NCI-H748 (cell line): ENCODE measurements at regions not wholly inside any gene's neighbourhood (a gene's known extent, or its start where the extent isn't known, plus 50 kb on each side); places are given as distances from the start of the nearest gene placed in this dataset.

Source experiments
- DNase-seq: peaks from one replicate; lab custom pipeline; 2025; ENCODE audit not compliant: unreplicated experiment; lab: John Stamatoyannopoulos, UW

DNA sequence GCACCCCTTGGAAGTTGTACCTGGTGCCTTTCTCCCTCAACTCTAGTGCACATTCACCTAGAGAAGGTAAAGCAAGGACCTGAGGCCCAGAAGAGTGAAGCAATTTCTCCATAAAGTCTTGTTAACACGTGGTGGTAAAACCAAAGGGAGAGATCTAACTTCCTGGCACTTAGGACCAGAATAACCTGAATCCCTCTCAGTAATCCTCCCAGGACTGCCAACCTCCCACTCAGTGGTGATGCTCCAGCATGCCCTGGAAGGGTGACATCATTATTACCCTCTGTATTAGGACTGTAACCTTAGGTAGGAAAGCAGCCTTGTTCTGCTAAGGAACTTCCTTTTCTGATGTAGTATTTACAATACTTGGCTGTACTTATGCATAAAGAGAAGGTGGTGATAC is 330.6 kb upstream of the MARCKS start:
- no peak for DNase-seq

DNA sequence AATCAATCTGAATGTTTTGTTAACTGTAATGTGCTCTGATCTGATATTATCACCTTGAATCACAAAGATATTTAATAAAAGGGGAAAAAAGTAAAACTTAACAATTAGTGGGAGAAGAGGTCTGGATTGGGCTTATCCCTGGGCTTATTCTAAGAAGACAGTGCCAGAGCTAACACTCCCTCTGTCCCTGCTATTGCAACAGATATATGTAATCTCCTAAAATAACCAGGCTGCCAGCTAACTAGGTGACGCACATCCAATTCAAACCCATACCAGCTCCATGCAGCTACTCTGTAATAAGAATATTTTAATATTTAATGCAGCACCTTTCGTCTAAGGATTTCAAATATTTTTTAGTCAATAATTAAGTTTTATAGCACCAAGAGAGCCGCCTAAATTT is 330.1 kb upstream of the MARCKS start:
- no peak for DNase-seq

DNA sequence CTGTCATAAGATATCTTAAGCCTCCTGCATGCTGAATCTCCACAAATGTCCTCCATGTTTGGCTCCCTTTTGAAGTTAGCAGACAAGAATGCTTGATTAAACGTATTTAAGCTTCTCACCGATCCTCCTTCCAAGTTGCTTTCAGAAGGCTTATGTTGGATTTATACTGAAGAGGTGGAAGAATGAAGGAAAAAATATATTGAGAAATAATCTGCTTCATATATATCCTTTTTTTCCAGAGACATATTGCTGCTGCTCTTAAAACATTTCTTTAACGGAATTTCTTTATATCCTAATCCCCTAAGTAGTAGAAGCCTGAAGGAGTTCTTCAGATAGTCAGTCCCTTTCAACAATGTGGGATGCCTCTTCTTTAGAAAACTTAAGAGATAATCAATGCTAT is 329.0 kb upstream of the MARCKS start:
- DNase-seq: no peak

DNA sequence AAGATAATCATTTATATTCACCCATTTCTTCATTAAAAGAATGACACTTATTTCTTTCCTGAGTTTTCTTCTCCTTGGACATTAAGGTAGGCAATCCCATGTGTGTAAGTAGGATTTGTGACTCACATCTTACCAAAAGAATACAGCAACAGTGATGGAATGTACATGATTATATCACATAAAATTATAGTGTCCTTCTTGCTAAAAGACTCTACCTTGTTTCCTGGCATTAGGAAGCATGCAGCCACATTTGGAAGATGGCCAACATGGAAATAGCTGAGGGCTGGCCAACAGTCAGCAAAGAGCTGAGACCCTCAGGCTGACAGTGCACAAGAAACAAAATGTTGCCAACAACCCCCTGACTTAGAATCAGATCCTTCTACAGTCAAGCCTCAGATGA is 327.9 kb upstream of the MARCKS start:
- no peak for DNase-seq

DNA sequence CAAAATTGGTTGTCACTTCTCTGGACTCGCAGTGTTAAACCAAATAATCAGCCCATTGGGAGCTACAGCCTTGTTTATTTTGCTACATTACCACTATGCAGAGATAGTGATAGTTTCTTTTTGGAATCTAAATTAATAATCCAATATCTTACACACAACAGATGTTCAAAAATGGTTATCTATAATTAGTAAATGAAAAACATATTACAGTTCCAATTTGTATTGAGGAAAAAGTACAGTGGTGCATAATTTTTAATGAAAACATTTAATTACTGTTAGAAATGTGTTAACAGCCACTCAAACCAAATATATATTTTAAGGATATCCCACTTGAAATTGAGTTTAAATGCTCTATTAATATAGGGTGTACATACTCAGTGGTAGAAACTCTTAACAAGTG is 327.3 kb upstream of the MARCKS start:
- DNase-seq: no peak

DNA sequence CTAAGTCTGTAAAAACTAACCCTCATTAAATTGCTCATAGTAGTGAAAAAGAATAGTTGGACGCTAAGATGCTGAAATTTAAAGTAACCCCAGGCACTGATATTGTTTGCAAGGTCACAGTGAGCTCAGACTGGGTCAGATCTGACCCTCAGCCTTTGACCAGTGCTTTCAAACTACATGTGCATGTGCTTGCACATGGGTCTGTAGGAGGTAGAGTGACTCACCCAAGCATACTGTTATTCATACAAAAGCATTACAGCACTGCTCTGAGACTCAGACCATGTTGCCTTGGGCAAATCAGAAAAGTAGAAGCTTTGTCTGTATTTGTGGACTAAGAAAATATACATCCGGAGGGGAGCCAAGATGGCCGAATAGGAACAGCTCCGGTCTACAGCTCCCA is 326.4 kb upstream of the MARCKS start:
- no peak for DNase-seq

DNA sequence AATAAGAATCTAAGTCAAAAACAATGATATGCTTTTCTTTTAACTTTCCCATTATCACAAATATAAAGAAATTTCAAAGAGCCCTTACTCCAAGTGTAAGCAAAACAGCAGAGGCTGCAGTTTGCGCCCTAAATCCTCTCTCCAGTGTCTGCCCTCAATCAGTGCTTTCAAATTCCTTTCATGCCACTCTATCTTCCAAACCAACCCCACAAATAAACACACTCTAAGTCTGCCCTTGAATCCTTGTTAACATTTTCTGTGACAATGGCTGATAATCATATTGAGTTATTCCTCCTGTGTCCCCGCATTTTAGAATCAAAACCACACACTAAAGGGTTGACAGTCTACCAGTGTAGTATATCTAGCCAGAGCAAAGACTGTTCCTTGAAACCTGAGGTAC is 317.9 kb upstream of the MARCKS start:
- no peak for DNase-seq

DNA sequence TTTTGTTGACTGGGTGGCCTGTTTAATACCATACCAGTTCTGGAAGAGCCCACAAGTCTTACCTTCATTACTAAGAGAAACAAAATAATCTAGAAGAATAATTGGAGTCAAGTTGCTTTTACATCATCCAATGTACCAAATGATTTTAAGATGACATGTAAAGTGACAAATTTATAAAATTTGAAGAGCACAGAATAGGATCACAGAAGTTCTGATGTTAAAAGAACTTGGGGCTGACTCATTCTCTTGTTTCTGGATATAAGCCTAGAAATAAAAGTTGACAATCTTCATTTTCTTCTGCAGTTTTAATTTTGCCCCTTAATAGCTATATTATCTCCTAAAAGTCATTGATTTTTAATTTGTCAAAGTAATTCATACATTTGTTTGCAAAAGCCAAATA is 317.5 kb upstream of the MARCKS start:
- no peak for DNase-seq

DNA sequence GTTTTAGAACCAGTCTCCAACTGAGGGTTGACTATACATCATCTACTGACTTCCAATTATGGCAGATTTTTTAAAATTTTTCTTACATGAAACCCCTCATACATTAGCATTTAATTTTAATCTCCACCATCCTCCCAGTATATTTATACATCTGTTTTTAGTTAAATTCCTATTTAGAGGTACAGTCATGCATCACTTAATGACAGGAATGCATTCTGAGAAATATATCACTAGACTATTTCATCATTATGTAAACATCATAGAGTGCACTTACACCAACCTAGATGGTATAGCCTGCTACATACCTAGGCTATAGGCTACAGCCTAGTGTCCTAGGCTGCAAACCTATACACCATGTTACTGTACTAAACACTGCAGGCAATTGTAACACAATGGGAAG is 316.7 kb upstream of the MARCKS start:
- DNase-seq: no peak

DNA sequence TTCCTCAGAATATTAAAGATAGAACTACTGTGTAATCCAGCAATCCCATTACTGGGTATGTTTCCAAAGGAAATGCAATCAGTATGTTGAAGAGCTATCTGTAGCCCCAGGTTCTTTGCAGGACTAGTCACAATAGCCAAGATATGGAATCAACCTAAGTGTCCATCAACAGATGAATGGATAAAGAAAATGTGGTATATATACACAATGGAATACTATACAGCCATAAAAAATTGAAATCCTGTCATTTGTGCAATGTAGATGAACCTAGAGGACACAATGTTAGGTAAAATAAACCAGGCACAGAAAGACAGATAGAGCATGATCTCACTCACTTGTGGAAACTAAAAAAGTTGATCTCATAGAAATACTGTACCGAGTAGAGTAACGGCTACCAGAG is 306.0 kb upstream of the MARCKS start:
- no peak for DNase-seq

DNA sequence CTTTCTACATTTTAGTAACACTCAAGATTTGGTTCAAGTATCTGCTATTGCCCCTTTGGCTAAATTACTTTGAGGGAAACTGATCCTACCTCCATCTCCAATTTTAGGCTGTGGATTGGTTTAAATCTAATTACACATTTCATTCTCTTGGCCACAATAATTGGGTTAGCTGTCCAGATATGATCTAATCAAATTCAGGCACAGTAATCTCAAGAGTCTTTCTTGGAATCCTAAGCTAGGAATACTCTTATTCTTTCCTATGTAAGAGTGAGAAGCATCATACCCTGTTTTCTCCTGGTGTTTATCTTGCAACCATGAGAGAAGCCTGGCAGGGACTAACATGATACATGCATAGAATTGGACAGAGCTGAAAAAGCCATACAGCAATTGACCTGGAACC is 300.4 kb upstream of the MARCKS start:
- DNase-seq: no peak

DNA sequence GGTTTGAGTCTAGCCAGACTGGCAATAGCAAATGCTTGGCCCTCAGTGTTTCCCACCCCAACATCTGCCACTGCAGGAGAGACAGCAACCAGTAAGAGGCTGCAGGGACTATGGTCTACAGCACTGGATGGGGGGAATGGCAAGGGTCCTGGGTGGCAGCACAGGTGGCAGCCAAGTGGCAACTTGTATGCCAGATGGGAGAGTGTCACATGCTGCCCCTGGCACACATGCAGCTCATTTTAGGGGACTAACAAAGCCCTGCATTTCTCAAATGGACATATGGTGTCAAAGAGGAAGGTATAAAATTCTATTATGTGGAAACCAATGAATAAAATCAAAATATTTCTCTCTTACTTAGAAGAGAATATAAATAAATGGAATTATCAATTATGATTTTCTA is 298.7 kb upstream of the MARCKS start:
- no peak for DNase-seq

DNA sequence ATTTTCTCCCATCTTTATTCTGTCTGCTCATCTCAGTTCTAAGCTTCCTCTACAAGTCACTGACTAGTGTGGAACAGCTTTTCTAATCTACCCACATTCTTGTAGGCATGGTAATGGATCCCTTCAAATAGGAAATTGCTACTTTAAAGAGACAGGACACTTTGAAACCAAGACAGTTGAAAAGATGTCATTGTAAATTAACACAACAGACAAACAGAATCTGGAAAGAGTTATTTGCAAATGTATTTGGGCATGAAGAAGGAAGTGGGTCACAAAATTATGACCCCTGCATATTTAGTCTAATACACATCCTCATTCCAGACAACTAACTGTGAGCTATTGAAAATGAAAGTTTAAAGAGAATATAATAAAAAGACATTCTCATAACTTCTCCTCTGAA is 298.2 kb upstream of the MARCKS start:
- DNase-seq: no peak

DNA sequence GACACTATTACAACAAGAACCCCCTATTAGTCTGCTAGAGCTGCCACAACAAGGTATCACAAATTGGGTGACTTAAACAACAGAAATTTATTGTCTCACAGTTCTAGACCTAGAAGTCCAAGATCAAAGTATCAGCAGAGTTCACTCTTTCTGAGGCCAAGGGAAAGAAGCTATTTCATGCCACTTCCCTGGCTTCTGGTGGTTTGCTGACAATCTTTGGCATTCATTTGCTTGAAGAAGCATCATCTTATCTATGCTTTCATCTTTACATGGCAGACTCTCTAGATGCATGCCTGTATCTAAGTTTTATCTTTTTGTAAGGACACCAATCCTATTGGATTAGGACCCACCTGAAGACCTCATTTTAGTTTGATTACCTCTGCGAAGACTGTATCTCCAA is 296.8 kb upstream of the MARCKS start:
- no peak for DNase-seq

DNA sequence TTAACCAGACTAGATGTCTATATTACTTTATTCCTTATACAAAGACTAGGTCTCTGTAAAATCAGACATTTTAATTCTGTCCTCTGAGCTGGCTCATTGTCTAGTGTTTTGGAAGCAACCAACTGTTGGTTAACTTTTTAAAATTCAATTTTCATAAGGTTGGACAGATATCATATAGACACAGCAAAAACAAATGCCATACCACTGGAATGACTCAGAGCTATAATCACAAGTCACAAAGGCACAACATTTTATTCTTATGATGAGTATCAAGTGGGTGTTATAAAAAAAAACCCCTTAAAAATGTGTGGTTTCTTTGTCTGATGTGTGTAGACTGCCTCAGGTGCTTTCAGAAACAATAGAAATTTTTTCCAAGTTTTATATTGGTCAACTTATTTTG is 296.2 kb upstream of the MARCKS start:
- DNase-seq: no peak

DNA sequence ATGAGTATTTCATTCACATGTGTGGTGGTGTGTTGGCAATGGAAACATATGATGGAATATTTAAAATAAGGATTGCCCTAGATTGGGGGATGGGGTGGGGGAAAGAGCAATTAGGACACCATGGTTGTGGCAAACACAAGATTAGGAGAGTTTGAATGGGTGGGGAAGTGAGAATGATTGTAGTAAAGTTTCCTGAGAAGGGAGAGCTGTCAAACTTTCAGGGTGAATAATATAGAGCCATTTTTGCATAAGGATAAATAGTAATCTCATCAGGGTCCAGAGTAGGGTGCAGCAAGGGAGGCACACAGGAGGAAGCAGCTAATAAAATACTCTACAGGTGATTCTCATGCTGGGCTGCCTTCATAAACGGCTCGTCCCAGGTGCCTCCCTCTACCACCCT is 294.9 kb upstream of the MARCKS start:
- no peak for DNase-seq

DNA sequence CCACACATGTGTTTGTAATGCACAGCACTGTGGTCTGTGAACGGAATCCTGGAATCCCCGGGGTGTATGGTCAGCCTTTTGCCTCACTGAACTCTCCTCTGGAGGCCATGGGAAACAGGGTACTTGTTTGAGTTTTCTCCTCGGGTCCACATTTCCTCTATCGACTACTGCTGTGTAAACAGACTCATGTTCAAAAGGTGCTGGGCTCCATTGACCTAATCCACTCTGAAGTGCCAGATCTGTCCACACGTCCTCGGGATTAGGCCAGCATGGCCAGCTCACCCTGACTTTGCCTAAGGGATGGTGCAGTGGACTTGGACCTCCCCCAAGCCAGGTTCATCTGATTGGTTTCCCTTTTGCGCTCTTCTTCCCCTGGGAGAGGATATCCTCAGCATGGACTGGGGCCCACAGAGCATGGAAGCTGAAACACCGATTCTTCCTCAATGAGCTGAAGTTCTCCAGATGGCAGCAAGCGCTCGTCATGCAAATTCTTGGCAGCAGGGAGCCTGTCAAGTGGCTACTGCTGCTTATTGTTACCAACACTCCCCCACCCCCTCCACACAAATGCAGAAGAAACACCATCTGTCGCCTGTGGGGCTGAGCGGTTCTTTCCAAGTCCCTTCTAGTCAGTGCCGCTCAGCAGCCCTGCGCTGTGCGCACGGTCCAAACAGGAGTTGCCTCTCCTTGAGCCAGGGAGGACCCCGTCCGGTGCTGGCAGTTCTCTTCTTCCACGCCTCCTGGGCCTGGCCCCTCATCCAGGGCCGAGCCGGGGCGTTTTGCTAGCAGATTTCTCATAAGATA is 292.6 kb upstream of the MARCKS start:
- peak; percentile 98 for DNase-seq

DNA sequence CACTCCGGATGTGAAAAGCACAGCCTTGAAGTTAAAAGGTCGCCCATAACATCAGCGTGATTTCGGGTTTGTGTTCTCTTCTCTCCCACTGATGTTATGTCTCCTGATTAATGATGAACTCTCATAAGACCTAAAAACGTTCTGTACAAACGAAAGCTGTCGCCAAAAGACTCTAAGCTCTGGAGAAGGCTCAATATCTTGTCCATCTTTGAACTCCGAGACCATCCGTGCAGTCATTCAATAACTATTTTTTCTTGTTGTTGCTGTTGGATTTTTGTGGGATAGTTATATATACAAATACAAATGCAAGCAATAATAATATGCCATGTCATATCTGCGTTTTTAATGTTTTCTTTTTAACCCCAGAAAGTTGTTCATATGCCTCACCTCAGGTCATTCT is 291.8 kb upstream of the MARCKS start:
- DNase-seq: no peak

DNA sequence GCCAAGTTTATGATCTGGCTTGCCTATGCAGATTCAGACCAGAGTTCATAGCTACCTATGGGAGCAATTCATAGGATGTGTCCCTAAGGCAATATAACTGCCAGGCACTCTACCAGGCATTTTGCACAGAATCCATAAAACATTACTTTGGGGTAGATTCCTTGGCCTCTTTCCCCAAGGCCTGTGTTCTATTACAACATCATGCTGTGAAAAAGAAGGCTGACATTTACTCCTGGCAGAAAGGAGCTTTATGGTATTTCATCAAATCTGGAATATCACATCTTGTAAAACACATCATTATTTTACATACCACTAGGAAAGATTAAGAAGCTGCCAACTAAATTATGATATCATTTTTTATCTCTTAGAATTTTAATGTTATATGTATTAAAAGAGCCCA is 287.0 kb upstream of the MARCKS start:
- DNase-seq: no peak

DNA sequence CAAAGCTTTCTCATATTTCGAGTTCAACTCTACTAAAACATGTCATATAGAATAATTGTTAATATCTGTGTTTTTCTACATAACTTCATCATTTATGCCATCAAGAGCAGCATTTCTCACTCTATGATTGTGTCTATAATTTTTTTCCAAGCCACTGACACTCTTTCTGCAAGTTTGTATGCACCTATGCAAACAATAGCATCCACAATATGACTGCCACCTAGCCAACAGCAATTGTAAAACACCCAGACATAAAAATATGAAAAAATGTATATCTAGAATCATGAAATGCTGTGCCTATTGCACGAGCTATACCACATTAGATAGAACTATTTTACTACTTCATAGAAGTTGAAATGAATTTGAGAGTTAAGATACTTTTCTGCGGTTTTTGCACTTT is 286.5 kb upstream of the MARCKS start:
- peak; percentile 7 for DNase-seq

DNA sequence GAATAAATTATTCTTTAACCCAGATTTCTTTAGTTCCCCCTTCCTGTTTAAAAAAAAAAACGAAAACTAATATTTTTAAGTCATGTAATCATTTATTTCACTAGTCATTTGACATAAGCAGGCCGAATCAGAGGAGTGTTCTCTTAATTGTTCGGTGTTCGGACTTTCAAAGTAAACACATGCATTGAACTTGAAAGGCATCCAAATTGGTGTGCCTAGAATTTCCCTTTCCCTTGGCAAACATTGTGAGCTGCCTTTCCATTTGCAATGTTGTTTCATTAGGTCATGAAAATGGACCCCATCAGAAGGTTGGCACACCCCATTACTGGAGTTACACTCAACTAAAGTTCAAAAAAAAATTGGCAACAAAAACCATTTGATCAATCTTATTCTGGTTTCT is 283.0 kb upstream of the MARCKS start:
- DNase-seq: peak; percentile 5

DNA sequence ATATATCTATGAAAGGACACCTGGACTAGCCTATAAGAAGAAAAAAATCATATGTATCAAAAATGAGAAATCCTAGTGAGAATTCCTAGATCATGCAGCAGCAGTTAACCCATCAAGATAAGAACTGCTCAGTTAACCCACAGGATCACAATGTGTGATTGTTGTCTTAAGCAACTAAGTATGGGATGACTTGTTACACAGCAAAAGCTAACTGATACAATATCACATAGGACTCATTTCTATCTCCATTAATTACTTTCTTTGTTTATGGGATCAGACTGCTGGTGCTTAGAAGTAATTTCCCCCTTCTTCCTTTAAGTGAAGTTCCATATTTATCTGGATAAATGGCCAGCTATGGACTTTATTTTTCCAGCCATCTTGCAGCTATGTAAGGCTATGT is 280.8 kb upstream of the MARCKS start:
- no peak for DNase-seq

DNA sequence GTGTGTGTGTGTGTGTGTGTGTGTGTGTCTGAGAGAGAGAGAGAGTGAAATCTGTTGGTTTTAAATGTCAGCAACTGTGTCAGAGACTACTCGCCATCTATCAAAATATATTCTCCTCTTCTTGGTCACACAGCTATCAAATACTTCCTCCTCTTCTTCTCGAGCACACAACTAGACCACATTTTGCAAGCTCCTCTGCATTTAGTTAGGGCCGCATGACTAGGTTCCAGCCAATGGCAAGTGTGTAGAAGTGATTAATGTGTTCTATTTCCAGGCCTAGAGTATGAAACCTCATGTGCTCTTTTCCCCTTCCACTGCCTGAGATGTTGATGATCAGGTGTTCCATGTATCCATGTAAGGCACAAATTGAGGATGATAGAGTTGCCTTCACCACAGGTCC is 278.5 kb upstream of the MARCKS start:
- DNase-seq: no peak

DNA sequence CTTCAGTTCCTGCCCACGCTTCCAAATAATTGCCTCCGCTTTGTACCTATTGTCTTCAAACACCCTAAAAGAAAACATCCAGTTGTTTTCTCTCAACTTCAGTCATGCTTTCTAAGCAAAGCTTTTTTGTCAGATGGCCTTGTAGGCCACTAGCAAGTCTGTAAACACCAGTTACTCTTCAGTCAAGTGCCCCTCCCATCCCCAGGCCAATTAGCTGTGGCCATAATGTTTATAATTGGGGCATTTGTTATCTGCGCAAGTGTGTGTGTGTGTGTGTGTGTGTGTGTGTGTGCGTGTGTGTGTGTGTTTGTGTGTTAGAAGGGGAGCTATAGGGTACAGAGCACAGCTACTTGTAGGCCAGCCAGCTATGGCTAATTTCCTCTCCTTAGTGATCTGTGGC is 272.4 kb upstream of the MARCKS start:
- peak; percentile 98 for DNase-seq
